Activated CD8-positive, alpha-beta T cell treated with anti-CD3 and anti-CD28 coated beads, Interleukin-2, amount 10 ng/mL, durations not matched to agents 7 days and 5 days (primary cell): ENCODE measurements at regions not wholly inside any gene's neighbourhood (a gene's known extent, or its start where the extent isn't known, plus 50 kb on each side); places are given as distances from the start of the nearest gene placed in this dataset.

Source experiments
- ATAC-seq: fragments of 150-1000 bp; cut with Tn5 transposase; one replicate; pipeline ENCODE4 v1.10.0; 2021; ENCODE audit warnings: moderate library complexity
- CTCF ChIA-PET: fragments of 350-600 bp; sonication (Branson Sonifier 250); formaldehyde crosslinking; loops from one replicate; lab custom pipeline; 2021; ENCODE audit warnings: antibody characterized with exemption; lab: Charles Lee
- POLR2A ChIA-PET: fragments of 350-600 bp; sonication (Branson Sonifier 250); formaldehyde crosslinking; loops from one replicate; lab custom pipeline; 2021; ENCODE audit warnings: antibody characterized with exemption; lab: Charles Lee
- DNase-seq: peaks from one replicate; pipeline ENCODE4 v3.0.0-alpha.2; 2020
- H3K27ac Mint-ChIP-seq: one replicate; pipeline ENCODE4 v1.8.0; 2021; ENCODE audit warnings: mild to moderate bottlenecking, mixed read lengths
- H3K27me3 Mint-ChIP-seq: one replicate; pipeline ENCODE4 v1.8.0; 2021; ENCODE audit warnings: low read depth, mixed read lengths
- H3K36me3 Mint-ChIP-seq: one replicate; pipeline ENCODE4 v1.8.0; 2021; ENCODE audit warnings: low read depth, mixed read lengths
- H3K4me1 Mint-ChIP-seq: one replicate; pipeline ENCODE4 v1.8.0; 2021; ENCODE audit warnings: low read depth, mixed read lengths
- H3K4me3 Mint-ChIP-seq: one replicate; pipeline ENCODE4 v1.8.0; 2021; ENCODE audit warnings: mild to moderate bottlenecking, mixed read lengths
- H3K9me3 Mint-ChIP-seq: one replicate; pipeline ENCODE4 v1.8.0; 2022; ENCODE audit warnings: mixed read lengths; ENCODE audit not compliant: insufficient read depth

DNA sequence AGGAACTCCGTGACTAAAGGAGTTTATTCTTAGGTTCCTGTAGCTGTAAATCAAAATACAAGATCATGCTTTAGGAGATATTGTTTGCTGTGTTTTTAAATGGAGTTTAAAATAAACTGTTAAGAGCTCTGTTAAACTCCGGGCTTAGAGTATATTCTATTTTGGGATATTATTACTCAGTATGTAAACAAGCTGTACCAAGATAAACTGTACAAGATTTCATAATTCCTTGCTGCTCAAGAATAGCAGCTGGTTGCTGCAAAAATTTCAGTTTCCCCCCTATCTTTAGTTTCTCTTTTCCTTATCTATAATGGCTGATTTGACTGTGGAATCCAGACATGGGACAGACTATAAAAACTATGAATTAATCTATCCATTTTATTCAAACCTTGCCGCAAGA lies 215.7 kb downstream of the HTR7 start:
- Mint-ChIP-seq H3K9me3 (no peaks in the 10 kb centered on the region), H3K4me3 (no peak overlapping the region), H3K36me3 (no peaks in the 10 kb centered on the region), H3K27ac (no peak overlapping the region), H3K4me1 (no peaks in the 10 kb centered on the region), H3K27me3 (no peaks in the 10 kb centered on the region)
- ATAC-seq: no peak
- ChIA-PET CTCF (no interaction called here), POLR2A (no interaction called here)
- DNase-seq: no peak

- DNase-seq (no peak), ATAC-seq (no peak)
- H3K27ac Mint-ChIP-seq: no peak overlapping the region
- H3K27me3 Mint-ChIP-seq: no peaks in the 10 kb centered on the region
- H3K4me3 Mint-ChIP-seq: no peak overlapping the region
- no peaks in the 10 kb centered on the region for H3K9me3 Mint-ChIP-seq
- no peaks in the 10 kb centered on the region for H3K36me3 Mint-ChIP-seq
- POLR2A ChIA-PET: no interaction called here
- CTCF ChIA-PET: no interaction called here
- H3K4me1 Mint-ChIP-seq: no peaks in the 10 kb centered on the region
These were observed 215.2 kb downstream of the HTR7 start for GRCh38 chr10:90642650-90643049.

DNA sequence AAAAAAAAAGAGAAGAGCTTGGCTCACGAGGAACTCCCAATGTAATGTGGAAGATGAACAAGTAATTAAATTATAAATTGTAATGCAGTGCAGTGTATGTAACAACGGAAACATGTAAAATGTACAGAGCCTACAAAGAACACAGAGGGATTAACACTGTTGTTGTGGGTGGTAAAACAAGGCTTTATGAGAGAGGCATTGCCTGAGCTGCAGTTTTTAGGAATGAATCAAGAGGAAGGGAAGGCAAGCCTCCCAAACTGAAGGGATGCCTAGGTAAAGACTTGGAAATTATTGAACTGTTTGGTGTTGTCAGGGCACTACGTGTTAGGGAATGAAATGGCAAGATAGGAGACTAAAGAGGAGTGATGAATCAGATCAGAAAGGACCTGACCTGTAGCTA lies 213.7 kb downstream of the HTR7 start:
- DNase-seq (no peak), ATAC-seq (no peak)
- Mint-ChIP-seq H3K4me3 (no peak overlapping the region), H3K4me1 (no peaks in the 10 kb centered on the region), H3K9me3 (no peaks in the 10 kb centered on the region), H3K36me3 (no peaks in the 10 kb centered on the region), H3K27ac (no peak overlapping the region), H3K27me3 (no peaks in the 10 kb centered on the region)
- ChIA-PET CTCF (no interaction called here), POLR2A (no interaction called here)

DNA sequence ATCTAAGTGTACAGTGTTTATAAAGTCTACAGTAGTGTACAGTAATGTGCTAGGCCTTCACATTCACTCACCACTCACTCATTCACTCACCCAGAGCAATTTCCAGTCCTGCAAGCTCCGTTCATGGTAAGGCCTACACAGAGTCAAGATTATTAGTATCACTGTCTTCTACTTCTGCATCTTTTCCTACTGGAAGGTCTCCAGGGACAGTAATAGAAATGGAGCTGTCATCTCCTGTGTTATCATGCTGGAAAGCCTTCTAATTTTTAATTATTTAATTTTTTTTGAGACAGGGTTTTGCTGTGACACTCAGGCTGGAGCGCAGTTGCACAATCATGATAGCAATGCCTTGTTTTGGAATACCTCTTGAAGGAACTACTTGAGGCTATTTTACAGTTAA lies 207.0 kb downstream of the HTR7 start:
- ChIA-PET CTCF (no interaction called here), POLR2A (no interaction called here)
- H3K4me1 Mint-ChIP-seq: no peaks in the 10 kb centered on the region
- H3K4me3 Mint-ChIP-seq: no peak overlapping the region
- ATAC-seq: no peak
- H3K36me3 Mint-ChIP-seq: no peaks in the 10 kb centered on the region
- H3K9me3 Mint-ChIP-seq: no peaks in the 10 kb centered on the region
- no peaks in the 10 kb centered on the region for H3K27me3 Mint-ChIP-seq
- H3K27ac Mint-ChIP-seq: no peak overlapping the region
- DNase-seq: no peak

GRCh38 chr10:90652519-90652918 lies 205.3 kb downstream of the HTR7 start:
- ChIA-PET CTCF (no interaction called here), POLR2A (no interaction called here)
- no peaks in the 10 kb centered on the region for H3K9me3 Mint-ChIP-seq
- no peak overlapping the region for H3K4me3 Mint-ChIP-seq
- no peak for DNase-seq
- H3K36me3 Mint-ChIP-seq: no peaks in the 10 kb centered on the region
- no peak overlapping the region for H3K27ac Mint-ChIP-seq
- no peaks in the 10 kb centered on the region for H3K4me1 Mint-ChIP-seq
- ATAC-seq: no peak
- no peaks in the 10 kb centered on the region for H3K27me3 Mint-ChIP-seq

DNA sequence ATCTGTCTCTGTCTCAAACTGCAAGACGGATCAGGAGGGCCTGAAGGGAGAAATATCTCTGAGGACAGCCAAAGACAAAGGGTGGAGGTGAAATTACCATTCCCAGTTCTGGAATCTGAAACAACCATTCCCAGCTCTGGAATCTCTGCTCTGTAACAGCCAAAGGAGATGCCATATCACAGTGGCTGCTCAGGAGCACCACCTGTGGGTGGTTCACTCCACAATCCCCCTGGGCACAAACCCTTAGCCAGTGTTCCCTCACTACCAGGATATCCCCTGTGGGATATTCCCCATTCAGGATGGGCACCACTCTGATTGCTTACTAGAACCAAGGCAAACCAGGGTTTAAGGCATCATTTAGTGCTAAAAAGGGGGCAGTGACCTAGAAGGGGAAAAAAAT lies 199.0 kb downstream of the HTR7 start:
- Mint-ChIP-seq H3K27ac (no peak overlapping the region), H3K27me3 (peaks cover 4% of the 10 kb centered on the region), H3K4me1 (no peaks in the 10 kb centered on the region), H3K9me3 (no peaks in the 10 kb centered on the region), H3K36me3 (no peaks in the 10 kb centered on the region), H3K4me3 (no peak overlapping the region)
- ATAC-seq: no peak
- ChIA-PET CTCF (no interaction called here), POLR2A (no interaction called here)
- no peak for DNase-seq

DNA sequence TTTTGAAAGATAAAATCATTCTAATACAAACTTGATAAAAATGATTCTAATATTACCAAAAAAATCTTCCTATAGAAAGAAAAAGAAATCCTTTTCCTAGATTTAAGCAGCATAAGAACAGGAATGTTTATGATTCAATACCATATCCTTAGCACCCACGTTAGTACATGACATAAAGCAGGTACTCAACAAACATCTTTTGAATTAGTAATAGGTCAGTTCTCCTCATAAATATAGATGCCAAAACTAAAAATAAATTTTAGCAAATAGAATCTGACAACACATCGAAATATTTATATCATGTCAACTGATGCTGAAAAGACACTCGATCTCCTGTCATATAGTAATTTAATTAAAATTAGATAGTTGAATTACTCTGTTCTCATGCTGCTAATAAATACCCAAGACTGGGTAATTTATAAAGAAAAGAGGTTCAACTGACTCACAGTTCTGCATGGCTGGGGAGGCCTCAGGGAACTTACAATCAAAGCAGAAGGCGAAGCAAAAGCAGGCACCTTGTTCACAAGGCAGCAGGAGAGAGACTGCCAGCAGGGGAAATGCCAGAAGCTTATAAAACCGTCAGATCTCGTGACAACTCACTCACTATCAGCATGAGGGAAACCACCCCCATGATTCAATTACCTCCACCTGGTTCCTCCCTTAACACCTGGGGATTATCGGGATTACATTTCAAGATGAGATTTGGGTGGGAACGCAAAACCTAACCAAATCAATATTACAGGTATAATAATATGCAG lies 191.8 kb downstream of the HTR7 start:
- Mint-ChIP-seq H3K4me1 (no peaks in the 10 kb centered on the region), H3K4me3 (no peak overlapping the region), H3K9me3 (no peaks in the 10 kb centered on the region), H3K27ac (no peak overlapping the region), H3K36me3 (no peaks in the 10 kb centered on the region), H3K27me3 (peaks cover 6% of the 10 kb centered on the region)
- no peak for ATAC-seq
- DNase-seq: no peak
- ChIA-PET POLR2A (no interaction called here), CTCF (no interaction called here)

- Mint-ChIP-seq H3K4me3 (no peak overlapping the region), H3K4me1 (no peaks in the 10 kb centered on the region), H3K27me3 (peaks cover 2% of the 10 kb centered on the region), H3K27ac (no peak overlapping the region), H3K36me3 (no peaks in the 10 kb centered on the region), H3K9me3 (no peaks in the 10 kb centered on the region)
- CTCF ChIA-PET: no interaction called here
- no peak for ATAC-seq
- DNase-seq: no peak
- POLR2A ChIA-PET: no interaction called here
These were observed 183.4 kb downstream of the HTR7 start for GRCh38 chr10:90674461-90674860.

- ChIA-PET CTCF (no interaction called here), POLR2A (no interaction called here)
- Mint-ChIP-seq H3K4me3 (no peak overlapping the region), H3K36me3 (no peaks in the 10 kb centered on the region), H3K9me3 (no peaks in the 10 kb centered on the region), H3K27me3 (peaks cover 2% of the 10 kb centered on the region), H3K27ac (no peak overlapping the region), H3K4me1 (no peaks in the 10 kb centered on the region)
- no peak for ATAC-seq
- no peak for DNase-seq
These were observed 182.9 kb downstream of the HTR7 start for GRCh38 chr10:90674928-90675327.

- Mint-ChIP-seq H3K36me3 (no peaks in the 10 kb centered on the region), H3K4me3 (no peak overlapping the region), H3K27me3 (peaks cover 2% of the 10 kb centered on the region), H3K27ac (no peak overlapping the region), H3K4me1 (no peaks in the 10 kb centered on the region), H3K9me3 (no peaks in the 10 kb centered on the region)
- ChIA-PET CTCF (no interaction called here), POLR2A (no interaction called here)
- DNase-seq (no peak), ATAC-seq (no peak)
These were observed 182.2 kb downstream of the HTR7 start for GRCh38 chr10:90675621-90676020.
